Caco-2 (cell line): ENCODE measurements at regions not wholly inside any gene's neighbourhood (a gene's known extent, or its start where the extent isn't known, plus 50 kb on each side); places are given as distances from the start of the nearest gene placed in this dataset.

Experiments used
- BruUV-seq: library from RNA; stranded (reverse); fragments of 400-500 nt; replicated peaks from 2 replicates; lab custom pipeline; 2021; lab: Mats Ljungman, UMichigan
- CTCF ChIA-PET: fragments of 300-600 bp; sonication (Branson Sonifier 250); formaldehyde crosslinking; loops from one replicate; lab custom pipeline; 2022; ENCODE audit warnings: antibody characterized with exemption; lab: Charles Lee
- POLR2A ChIA-PET: fragments of 300-600 bp; sonication (Branson Sonifier 250); formaldehyde crosslinking; loops from one replicate; lab custom pipeline; 2022; ENCODE audit warnings: antibody characterized with exemption; lab: Charles Lee
- DNase-seq, 2 experiments: peaks; one replicate each; pipeline versions ENCODE4 v3.0.0 to v3.0.0-alpha.2; 2020 to 2022
- H3K27me3 ChIP-seq: replicated peaks from 2 replicates; pipeline ENCODE4 v1.6.0; 2011; ENCODE audit warnings: low read length; ENCODE audit not compliant: control insufficient read depth, insufficient read depth
- H3K36me3 ChIP-seq: 2 replicates; pipeline ENCODE4 v1.5.1; 2011; ENCODE audit warnings: low read length; ENCODE audit not compliant: control insufficient read depth, insufficient read depth
- H3K4me1 ChIP-seq: fragments of 250-450 bp; sonication (Bioruptor Pico); 2 replicates; pipeline ENCODE4 v1.5.1; 2020; ENCODE audit warnings: mild to moderate bottlenecking
- H3K4me3 ChIP-seq: 2 replicates; pipeline ENCODE4 v1.5.1; 2011; ENCODE audit warnings: low read depth, mild to moderate bottlenecking, control low read depth, low read length
- H3K9me3 ChIP-seq: fragments of 250-450 bp; sonication (Bioruptor Pico); 2 replicates; pipeline ENCODE4 v1.5.1; 2020; ENCODE audit warnings: mild to moderate bottlenecking, moderate library complexity
- H3K27ac Mint-ChIP-seq: one replicate; pipeline ENCODE4 v1.8.0; 2022; ENCODE audit warnings: mixed read lengths; ENCODE audit not compliant: unreplicated experiment
- H3K27me3 Mint-ChIP-seq: one replicate; pipeline ENCODE4 v1.8.0; 2022; ENCODE audit warnings: mixed read lengths; ENCODE audit not compliant: insufficient read depth, unreplicated experiment
- H3K36me3 Mint-ChIP-seq: one replicate; pipeline ENCODE4 v1.8.0; 2022; ENCODE audit warnings: mild to moderate bottlenecking, mixed read lengths; ENCODE audit not compliant: insufficient read depth, unreplicated experiment
- H3K4me1 Mint-ChIP-seq: one replicate; pipeline ENCODE4 v1.8.0; 2022; ENCODE audit warnings: low read depth, mixed read lengths; ENCODE audit not compliant: unreplicated experiment
- H3K4me3 Mint-ChIP-seq: one replicate; pipeline ENCODE4 v1.8.0; 2022; ENCODE audit warnings: mild to moderate bottlenecking, moderate library complexity, mixed read lengths; ENCODE audit not compliant: unreplicated experiment
- H3K9me3 Mint-ChIP-seq: one replicate; pipeline ENCODE4 v1.8.0; 2022; ENCODE audit warnings: mixed read lengths; ENCODE audit not compliant: unreplicated experiment
- CTCF ChIP-seq, 2 experiments: fragments of 200-600 bp in 1 of 2; IDR thresholded peaks; 1 replicate in 1 of 2; 2 replicates in 1 of 2; pipeline versions ENCODE4 v1.5.1 to v1.8.0; 2011 to 2022; ENCODE audit warnings: antibody characterized with exemption in 1 of 2, control low read depth in 1 of 2, inconsistent platforms in 1 of 2, low read depth in 1 of 2, low read length in 1 of 2, mild to moderate bottlenecking in 1 of 2, moderate library complexity in 1 of 2; ENCODE audit not compliant: insufficient read depth in 1 of 2, severe bottlenecking in 1 of 2, unreplicated experiment in 1 of 2
- intact Hi-C: fragments of 100-400 bp; cut with micrococcal nuclease; formaldehyde crosslinking; loops from one replicate; pipeline ENCODE4 v1.10.0; 2022; ENCODE audit not compliant: unreplicated experiment

- TF ChIP-seq CTCF (IDR thresholded peaks at IDR 0.05; ENCODE audit: insufficient read depth in 1 of 2, low read depth in 1 of 2, low read length in 1 of 2, severe bottlenecking in 1 of 2, unreplicated experiment in 1 of 2): no peak
- Mint-ChIP-seq H3K27ac (no peak overlapping the region), H3K36me3 (no peaks in the 10 kb centered on the region), H3K4me1 (no peaks in the 10 kb centered on the region), H3K9me3 (peaks cover 14% of the 10 kb centered on the region), H3K4me3 (no peak overlapping the region), H3K27me3 (peaks cover 9% of the 10 kb centered on the region)
- Histone ChIP-seq H3K4me1 (no peaks in the 10 kb centered on the region), H3K4me3 (no peak overlapping the region), H3K9me3 (no peaks in the 10 kb centered on the region; the same call in none of the 2 replicates), H3K27me3 (no peaks in the 10 kb centered on the region), H3K36me3 (no peaks in the 10 kb centered on the region)
- no TSS peak for BruUV-seq
- POLR2A ChIA-PET: no interaction called here
- CTCF ChIA-PET: interaction anchor here (0.6 kb wide), 1 partner anchor 568 kb away, joined by 5 read pairs; no protein-coding TSS in a partner anchor
- DNase-seq: no peak
- intact Hi-C loops: no loop called here
Measured at GRCh38 chr3:59289831-59290230, 240.0 kb upstream of the CFAP20DC start.

GRCh38 chr3:59288951-59289350, 239.1 kb upstream of the CFAP20DC start:
- no peaks in the 10 kb centered on the region; the same call in none of the 2 replicates for H3K9me3 ChIP-seq
- no peaks in the 10 kb centered on the region for H3K4me1 ChIP-seq
- POLR2A ChIA-PET: no interaction called here
- no peak for TF ChIP-seq CTCF (IDR thresholded peaks at IDR 0.05; ENCODE audit: insufficient read depth in 1 of 2, low read depth in 1 of 2, low read length in 1 of 2, severe bottlenecking in 1 of 2, unreplicated experiment in 1 of 2)
- peaks cover 8% of the 10 kb centered on the region for H3K9me3 Mint-ChIP-seq
- no TSS peak for BruUV-seq
- no peak for DNase-seq
- peaks cover 10% of the 10 kb centered on the region for H3K27me3 Mint-ChIP-seq
- H3K27me3 ChIP-seq: no peaks in the 10 kb centered on the region
- H3K4me3 Mint-ChIP-seq: no peak overlapping the region
- no peak overlapping the region for H3K4me3 ChIP-seq
- CTCF ChIA-PET: no interaction called here
- intact Hi-C loops: no loop called here
- no peaks in the 10 kb centered on the region for H3K36me3 ChIP-seq
- no peaks in the 10 kb centered on the region for H3K4me1 Mint-ChIP-seq
- no peaks in the 10 kb centered on the region for H3K36me3 Mint-ChIP-seq
- no peak overlapping the region for H3K27ac Mint-ChIP-seq

- POLR2A ChIA-PET: no interaction called here
Measured at GRCh38 chr3:59286791-59287531, 237.1 kb upstream of the CFAP20DC start.

More at GRCh38 chr3:59286791-59287531, 237.1 kb upstream of the CFAP20DC start:
- CTCF ChIA-PET: interaction anchor here (0.6 kb wide), 1 partner anchor 138 kb away, joined by 3 read pairs; no protein-coding TSS in a partner anchor
- Histone ChIP-seq H3K9me3 (no peaks in the 10 kb centered on the region), H3K4me1 (no peaks in the 10 kb centered on the region), H3K27me3 (no peaks in the 10 kb centered on the region), H3K4me3 (no peak overlapping the region), H3K36me3 (no peaks in the 10 kb centered on the region)
- Mint-ChIP-seq H3K4me3 (no peak overlapping the region), H3K27ac (no peak overlapping the region), H3K4me1 (no peaks in the 10 kb centered on the region), H3K36me3 (no peaks in the 10 kb centered on the region), H3K27me3 (peaks cover 15% of the 10 kb centered on the region), H3K9me3 (no peaks in the 10 kb centered on the region)
- no peak for TF ChIP-seq CTCF (IDR thresholded peaks at IDR 0.05; ENCODE audit: insufficient read depth in 1 of 2, low read depth in 1 of 2, low read length in 1 of 2, severe bottlenecking in 1 of 2, unreplicated experiment in 1 of 2)
- BruUV-seq: no TSS peak
- intact Hi-C loops: no loop called here
- DNase-seq: no peak
